ENCODE measurements at regions not wholly inside any gene's neighbourhood (a gene's known extent, or its start where the extent isn't known, plus 50 kb on each side); places are given as distances from the start of the nearest gene placed in this dataset.

GRCh38 chr18:44187090-44187489 lies 493.6 kb upstream of the SETBP1 start:
- Histone ChIP-seq H2AFZ (ENCODE audit: low read depth, low read length, poor library complexity, severe bottlenecking) (no peak overlapping the region), H4K20me1 (ENCODE audit: insufficient read depth) (no peaks in the 10 kb centered on the region), H3K27ac (ENCODE audit: low read depth, low read length) (no peak overlapping the region), H3K9ac (ENCODE audit: low read length) (no peak overlapping the region), H3K4me3 (replicated peaks in 1 of 2; ENCODE audit: low read depth in 1 of 2, low read length in 2 of 2) (no peak overlapping the region), H3K27me3 (ENCODE audit: insufficient read depth, low read length) (no peaks in the 10 kb centered on the region), H3K4me1 (ENCODE audit: control insufficient read depth in 1 of 2, insufficient read depth in 2 of 2, low read length in 2 of 2) (no peaks in the 10 kb centered on the region), H3K9me3 (ENCODE audit: control insufficient read depth in 1 of 2, insufficient read depth in 1 of 2, low read depth in 1 of 2, low read length in 2 of 2) (peaks cover 21 to 25% of the 10 kb centered on the region in 2 experiments), H3K79me2 (ENCODE audit: insufficient read depth, low read length) (no peaks in the 10 kb centered on the region), H3K36me3 (ENCODE audit: control insufficient read depth in 1 of 2, insufficient read depth in 2 of 2, low read length in 2 of 2) (no peaks in the 10 kb centered on the region), H3K9me2 (ENCODE audit: insufficient read depth) (no peaks in the 10 kb centered on the region), H3K4me2 (ENCODE audit: low read length) (no peak overlapping the region)
- BruUV-seq (replicated peaks), result no TSS peak
- TF ChIP-seq EZH2 (IDR thresholded peaks at IDR 0.05) (no peak), CEBPB (IDR thresholded peaks at IDR 0.05; ENCODE audit: low read depth) (no peak), ZBTB33 (IDR thresholded peaks at IDR 0.05; ENCODE audit: extremely low read depth, insufficient replicate concordance, low read length) (no peak), SIN3A (IDR thresholded peaks at IDR 0.05; ENCODE audit: low read depth) (no peak)
- CTCF ChIA-PET, result no interaction called here
- ATAC-seq (no peak), DNase-seq (ENCODE audit: low read depth, low spot score) (no peak)
- RAD21 ChIA-PET (ENCODE audit: low non-redundant PET in 1 of 2, low total read pairs in 2 of 2, uncharacterized antibody in 2 of 2, unreplicated experiment in 2 of 2), result no interaction called here
- intact Hi-C loops (cut with micrococcal nuclease), result no loop called here
- POLR2A ChIA-PET, result no interaction called here

DNA sequence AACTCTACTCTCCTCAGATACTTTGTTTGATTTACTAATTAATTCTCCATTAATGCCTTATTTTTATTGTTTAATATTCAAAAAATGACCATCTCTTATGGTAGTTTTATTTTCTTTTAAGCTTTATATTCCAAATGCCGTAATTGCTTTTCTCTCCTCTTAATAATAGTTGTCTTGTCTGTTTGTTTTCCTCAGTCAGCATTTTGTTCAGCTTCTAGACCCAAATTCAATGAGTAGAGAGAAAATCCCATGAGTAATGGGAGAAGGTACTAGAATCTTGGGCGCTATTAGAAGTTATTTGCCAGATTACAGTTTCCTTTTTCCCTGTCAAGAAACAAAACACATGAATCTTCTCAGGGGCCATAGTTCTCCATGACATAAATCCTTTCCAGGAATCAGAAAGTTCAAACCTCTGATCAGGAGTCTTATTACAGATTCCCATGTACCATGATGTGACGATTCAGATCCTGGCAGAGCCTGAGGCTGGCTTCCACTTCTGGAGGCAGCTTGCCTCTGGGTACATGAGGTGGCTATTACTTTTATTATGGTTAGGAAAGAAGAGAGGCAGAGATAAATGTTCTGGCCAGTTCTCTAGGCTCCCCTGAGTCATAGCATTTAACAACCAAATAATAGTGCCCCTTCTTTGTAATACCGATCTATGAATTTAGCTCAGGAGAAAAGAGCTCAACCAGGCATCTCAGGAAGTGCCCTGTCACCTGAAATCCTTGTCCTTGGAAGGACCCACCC lies 485.1 kb upstream of the SETBP1 start:
- ATAC-seq, result no peak
- no peaks in the 10 kb centered on the region for H3K36me3 ChIP-seq (ENCODE audit: control insufficient read depth in 1 of 2, insufficient read depth in 2 of 2, low read length in 2 of 2)
- intact Hi-C loops (cut with micrococcal nuclease), result no loop called here
- no peak for DNase-seq (ENCODE audit: low read depth, low spot score)
- no peak overlapping the region for H3K4me2 ChIP-seq (ENCODE audit: low read length)
- H3K9me2 ChIP-seq (ENCODE audit: insufficient read depth), result no peaks in the 10 kb centered on the region
- RAD21 ChIA-PET (ENCODE audit: low non-redundant PET in 1 of 2, low total read pairs in 2 of 2, uncharacterized antibody in 2 of 2, unreplicated experiment in 2 of 2), result no interaction called here
- no peaks in the 10 kb centered on the region for H3K27me3 ChIP-seq (ENCODE audit: insufficient read depth, low read length)
- no peak overlapping the region for H3K4me3 ChIP-seq (replicated peaks in 1 of 2; ENCODE audit: low read depth in 1 of 2, low read length in 2 of 2)
- POLR2A ChIA-PET, result no interaction called here
- peaks cover 9 to 37% of the 10 kb centered on the region in 2 experiments; a peak in 3 of 4 replicates for H3K9me3 ChIP-seq (ENCODE audit: control insufficient read depth in 1 of 2, insufficient read depth in 1 of 2, low read depth in 1 of 2, low read length in 2 of 2)
- no peaks in the 10 kb centered on the region for H3K4me1 ChIP-seq (ENCODE audit: control insufficient read depth in 1 of 2, insufficient read depth in 2 of 2, low read length in 2 of 2)
- H3K9ac ChIP-seq (ENCODE audit: low read length), result no peak overlapping the region
- H3K27ac ChIP-seq (ENCODE audit: low read depth, low read length), result no peak overlapping the region
- H4K20me1 ChIP-seq (ENCODE audit: insufficient read depth), result no peaks in the 10 kb centered on the region
- BruUV-seq (replicated peaks), result no TSS peak
- H3K79me2 ChIP-seq (ENCODE audit: insufficient read depth, low read length), result no peaks in the 10 kb centered on the region
- no peak overlapping the region for H2AFZ ChIP-seq (ENCODE audit: low read depth, low read length, poor library complexity, severe bottlenecking)
- CTCF ChIA-PET, result no interaction called here
- TF ChIP-seq REST (IDR thresholded peaks at IDR 0.05; ENCODE audit: low read depth) (no peak), POLR2A (IDR thresholded peaks at IDR 0.05; ENCODE audit: borderline replicate concordance, extremely low read depth, insufficient read depth, insufficient read length) (no peak), EZH2phosphoT487 (IDR thresholded peaks at IDR 0.05; ENCODE audit: borderline replicate concordance) (no peak), CEBPB (IDR thresholded peaks at IDR 0.05; ENCODE audit: low read depth) (no peak), EGR1 (IDR thresholded peaks at IDR 0.05; ENCODE audit: low read depth) (no peak), EZH2 (IDR thresholded peaks at IDR 0.05) (no peak), ATF3 (IDR thresholded peaks at IDR 0.05) (no peak), SIN3A (IDR thresholded peaks at IDR 0.05; ENCODE audit: low read depth) (no peak), ZNF274 (IDR thresholded peaks at IDR 0.05; ENCODE audit: low read depth, low read length) (no peak)
- TF ChIP-seq, protein P1, sequence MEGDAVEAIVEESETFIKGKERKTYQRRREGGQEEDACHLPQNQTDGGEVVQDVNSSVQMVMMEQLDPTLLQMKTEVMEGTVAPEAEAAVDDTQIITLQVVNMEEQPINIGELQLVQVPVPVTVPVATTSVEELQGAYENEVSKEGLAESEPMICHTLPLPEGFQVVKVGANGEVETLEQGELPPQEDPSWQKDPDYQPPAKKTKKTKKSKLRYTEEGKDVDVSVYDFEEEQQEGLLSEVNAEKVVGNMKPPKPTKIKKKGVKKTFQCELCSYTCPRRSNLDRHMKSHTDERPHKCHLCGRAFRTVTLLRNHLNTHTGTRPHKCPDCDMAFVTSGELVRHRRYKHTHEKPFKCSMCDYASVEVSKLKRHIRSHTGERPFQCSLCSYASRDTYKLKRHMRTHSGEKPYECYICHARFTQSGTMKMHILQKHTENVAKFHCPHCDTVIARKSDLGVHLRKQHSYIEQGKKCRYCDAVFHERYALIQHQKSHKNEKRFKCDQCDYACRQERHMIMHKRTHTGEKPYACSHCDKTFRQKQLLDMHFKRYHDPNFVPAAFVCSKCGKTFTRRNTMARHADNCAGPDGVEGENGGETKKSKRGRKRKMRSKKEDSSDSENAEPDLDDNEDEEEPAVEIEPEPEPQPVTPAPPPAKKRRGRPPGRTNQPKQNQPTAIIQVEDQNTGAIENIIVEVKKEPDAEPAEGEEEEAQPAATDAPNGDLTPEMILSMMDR (IDR thresholded peaks at IDR 0.05 in 2 of 3, conservative IDR thresholded peaks at IDR 0.05 in 1 of 3; ENCODE audit: borderline replicate concordance in 1 of 3, insufficient read depth in 1 of 3, low read depth in 2 of 3, low read length in 2 of 3), result no peak

Data from HCT116 (cell line).